22Rv1 (cell line): ENCODE measurements at regions not wholly inside any gene's neighbourhood (a gene's known extent, or its start where the extent isn't known, plus 50 kb on each side); places are given as distances from the start of the nearest gene placed in this dataset.

Experiments
- CTCF ChIP-seq: fragments of 450-650 bp; IDR thresholded peaks from 2 replicates; pipeline ENCODE4 v1.5.1; 2017; ENCODE audit warnings: mild to moderate bottlenecking
- ZFX ChIP-seq: fragments of 450-650 bp; IDR thresholded peaks from 2 replicates; pipeline ENCODE4 v1.6.1; 2017; ENCODE audit warnings: antibody characterized with exemption, borderline replicate concordance

DNA sequence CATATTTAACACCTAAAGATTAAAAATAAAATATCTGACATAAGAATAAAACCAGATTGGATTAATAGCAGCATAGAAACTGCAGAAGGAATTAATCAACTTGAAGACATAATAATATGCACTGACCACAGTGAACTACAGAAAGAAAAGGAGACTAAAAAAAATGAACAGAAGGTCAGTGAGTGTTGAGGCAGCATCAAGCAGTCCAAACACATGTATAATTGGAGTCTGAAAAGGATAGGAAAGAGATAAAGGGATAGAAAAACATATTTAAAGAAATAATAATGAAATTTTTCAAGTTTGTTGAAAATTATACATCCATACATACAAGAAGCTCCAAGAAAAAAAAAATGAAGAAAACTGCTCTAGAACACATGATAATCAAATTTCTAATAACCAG lies 756.2 kb downstream of the GATA3 start:
- TF ChIP-seq CTCF (no peak), ZFX (no peak)
